Stimulated activated effector memory CD8-positive, alpha-beta T cell treated with anti-CD3 and anti-CD28 coated beads, Interleukin-12 subunit alpha, Interleukin-12 subunit beta, amount 100 ng/mL, for 72 hours (primary cell): ENCODE measurements at regions not wholly inside any gene's neighbourhood (a gene's known extent, or its start where the extent isn't known, plus 50 kb on each side); places are given as distances from the start of the nearest gene placed in this dataset.
A peak's percentile ranks its signal among the peaks of the same experiment; 100 is the strongest.
"Not testable (repeated sequence)": the region's sequence is repeated elsewhere in the genome, so short reads cannot be mapped to it uniquely, and the experiment has no call there.

ENCODE experiments used
- ATAC-seq: fragments of 150-1000 bp; cut with Tn5 transposase; 2 replicates; pipeline ENCODE4 v1.10.0; 2021
- DNase-seq, 2 donors: peaks; one replicate each; pipeline ENCODE4 v3.0.0; 2021 to 2022; ENCODE audit warnings: low spot score in 2 of 2
- H3K27ac Mint-ChIP-seq: one replicate; pipeline ENCODE4 v1.8.0; 2022; ENCODE audit warnings: mild to moderate bottlenecking, mixed read lengths
- H3K36me3 Mint-ChIP-seq: one replicate; pipeline ENCODE4 v1.8.0; 2022; ENCODE audit warnings: mild to moderate bottlenecking, mixed read lengths
- H3K4me1 Mint-ChIP-seq: one replicate; pipeline ENCODE4 v1.8.0; 2022; ENCODE audit warnings: mixed read lengths
- H3K4me3 Mint-ChIP-seq: one replicate; pipeline ENCODE4 v1.8.0; 2022; ENCODE audit warnings: mild to moderate bottlenecking, mixed read lengths
- H3K9me3 Mint-ChIP-seq: one replicate; pipeline ENCODE4 v1.8.0; 2022; ENCODE audit warnings: mixed read lengths

- ATAC-seq (no peak), DNase-seq (no peak)
- no peaks in the 10 kb centered on the region for H3K9me3 Mint-ChIP-seq
- no peaks in the 10 kb centered on the region for H3K4me1 Mint-ChIP-seq
- H3K4me3 Mint-ChIP-seq = no peak overlapping the region
- no peaks in the 10 kb centered on the region for H3K36me3 Mint-ChIP-seq
- H3K27ac Mint-ChIP-seq = no peak overlapping the region
Observed at GRCh38 chr1:60942896-60943638, 139.3 kb upstream of the NFIA start.

- H3K4me1 Mint-ChIP-seq = no peaks in the 10 kb centered on the region
- H3K9me3 Mint-ChIP-seq = no peaks in the 10 kb centered on the region
- H3K36me3 Mint-ChIP-seq = no peaks in the 10 kb centered on the region
- no peak overlapping the region for H3K4me3 Mint-ChIP-seq
- ATAC-seq (peak; percentile 44), DNase-seq (no peak)
- H3K27ac Mint-ChIP-seq = no peak overlapping the region
Observed at GRCh38 chr1:60942291-60942690, 140.1 kb upstream of the NFIA start.

GRCh38 chr1:60940685-60941084, 141.7 kb upstream of the NFIA start:
- H3K36me3 Mint-ChIP-seq, H3K27ac Mint-ChIP-seq, H3K4me3 Mint-ChIP-seq, H3K9me3 Mint-ChIP-seq, H3K4me1 Mint-ChIP-seq, ATAC-seq, DNase-seq: not testable (repeated sequence)

GRCh38 chr1:60937720-60938119, 144.6 kb upstream of the NFIA start:
- Mint-ChIP-seq H3K4me1 (no peaks in the 10 kb centered on the region), H3K4me3 (no peak overlapping the region), H3K9me3 (no peaks in the 10 kb centered on the region), H3K27ac (no peak overlapping the region), H3K36me3 (no peaks in the 10 kb centered on the region)
- no peak for ATAC-seq
- no peak for DNase-seq

- Mint-ChIP-seq H3K27ac (no peak overlapping the region), H3K36me3 (no peaks in the 10 kb centered on the region), H3K4me3 (no peak overlapping the region), H3K4me1 (no peaks in the 10 kb centered on the region), H3K9me3 (no peaks in the 10 kb centered on the region)
- no peak for ATAC-seq
- no peak for DNase-seq
Observed at GRCh38 chr1:60936591-60937342, 145.6 kb upstream of the NFIA start.

- ATAC-seq (no peak), DNase-seq (no peak)
- Mint-ChIP-seq H3K4me1 (no peaks in the 10 kb centered on the region), H3K4me3 (no peak overlapping the region), H3K36me3 (no peaks in the 10 kb centered on the region), H3K27ac (no peak overlapping the region), H3K9me3 (no peaks in the 10 kb centered on the region)
Observed at GRCh38 chr1:60936163-60936562, 146.2 kb upstream of the NFIA start.

GRCh38 chr1:60935599-60936110, 146.7 kb upstream of the NFIA start:
- ATAC-seq (no peak), DNase-seq (no peak)
- no peak overlapping the region for H3K27ac Mint-ChIP-seq
- H3K4me3 Mint-ChIP-seq = no peak overlapping the region
- H3K9me3 Mint-ChIP-seq = no peaks in the 10 kb centered on the region
- H3K4me1 Mint-ChIP-seq = no peaks in the 10 kb centered on the region
- H3K36me3 Mint-ChIP-seq = no peaks in the 10 kb centered on the region

GRCh38 chr1:60930130-60930529, 152.2 kb upstream of the NFIA start:
- ATAC-seq = no peak
- Mint-ChIP-seq H3K36me3 (no peaks in the 10 kb centered on the region), H3K27ac (no peak overlapping the region), H3K4me1 (no peaks in the 10 kb centered on the region), H3K9me3 (no peaks in the 10 kb centered on the region), H3K4me3 (no peak overlapping the region)
- DNase-seq = no peak

- DNase-seq = no peak
- no peak overlapping the region for H3K4me3 Mint-ChIP-seq
- H3K27ac Mint-ChIP-seq = peak overlapping the region; percentile 13
- no peak for ATAC-seq
- no peaks in the 10 kb centered on the region for H3K4me1 Mint-ChIP-seq
- no peaks in the 10 kb centered on the region for H3K36me3 Mint-ChIP-seq
- no peaks in the 10 kb centered on the region for H3K9me3 Mint-ChIP-seq
Observed at GRCh38 chr1:60924964-60925798, 157.2 kb upstream of the NFIA start.

- Mint-ChIP-seq H3K4me1 (no peaks in the 10 kb centered on the region), H3K4me3 (no peak overlapping the region), H3K36me3 (no peaks in the 10 kb centered on the region), H3K27ac (no peak overlapping the region), H3K9me3 (no peaks in the 10 kb centered on the region)
- DNase-seq (no peak), ATAC-seq (no peak)
Observed at GRCh38 chr1:60924165-60924564, 158.2 kb upstream of the NFIA start.

GRCh38 chr1:60923389-60924087, 158.8 kb upstream of the NFIA start:
- no peak for ATAC-seq
- Mint-ChIP-seq H3K4me1 (no peaks in the 10 kb centered on the region), H3K27ac (no peak overlapping the region), H3K36me3 (no peaks in the 10 kb centered on the region), H3K9me3 (no peaks in the 10 kb centered on the region), H3K4me3 (no peak overlapping the region)
- DNase-seq = no peak

GRCh38 chr1:60922304-60922703, 160.1 kb upstream of the NFIA start:
- ATAC-seq (no peak), DNase-seq (no peak)
- H3K9me3 Mint-ChIP-seq = no peaks in the 10 kb centered on the region
- no peak overlapping the region for H3K27ac Mint-ChIP-seq
- H3K4me1 Mint-ChIP-seq = no peaks in the 10 kb centered on the region
- H3K36me3 Mint-ChIP-seq = no peaks in the 10 kb centered on the region
- H3K4me3 Mint-ChIP-seq = no peak overlapping the region

GRCh38 chr1:60921175-60921574, 161.2 kb upstream of the NFIA start:
- no peak overlapping the region for H3K27ac Mint-ChIP-seq
- H3K9me3 Mint-ChIP-seq = no peaks in the 10 kb centered on the region
- DNase-seq (no peak), ATAC-seq (no peak)
- H3K36me3 Mint-ChIP-seq = no peaks in the 10 kb centered on the region
- no peaks in the 10 kb centered on the region for H3K4me1 Mint-ChIP-seq
- no peak overlapping the region for H3K4me3 Mint-ChIP-seq

GRCh38 chr1:60920561-60920960, 161.8 kb upstream of the NFIA start:
- H3K36me3 Mint-ChIP-seq = no peaks in the 10 kb centered on the region
- H3K9me3 Mint-ChIP-seq = no peaks in the 10 kb centered on the region
- H3K27ac Mint-ChIP-seq = no peak overlapping the region
- no peaks in the 10 kb centered on the region for H3K4me1 Mint-ChIP-seq
- DNase-seq (no peak), ATAC-seq (no peak)
- no peak overlapping the region for H3K4me3 Mint-ChIP-seq

GRCh38 chr1:60918867-60919266, 163.5 kb upstream of the NFIA start:
- H3K27ac Mint-ChIP-seq = no peak overlapping the region
- ATAC-seq (no peak), DNase-seq (no peak)
- H3K9me3 Mint-ChIP-seq = no peaks in the 10 kb centered on the region
- H3K4me1 Mint-ChIP-seq = no peaks in the 10 kb centered on the region
- no peaks in the 10 kb centered on the region for H3K36me3 Mint-ChIP-seq
- no peak overlapping the region for H3K4me3 Mint-ChIP-seq
